ENCODE measurements at regions not wholly inside any gene's neighbourhood (a gene's known extent, or its start where the extent isn't known, plus 50 kb on each side); places are given as distances from the start of the nearest gene placed in this dataset.

DNA sequence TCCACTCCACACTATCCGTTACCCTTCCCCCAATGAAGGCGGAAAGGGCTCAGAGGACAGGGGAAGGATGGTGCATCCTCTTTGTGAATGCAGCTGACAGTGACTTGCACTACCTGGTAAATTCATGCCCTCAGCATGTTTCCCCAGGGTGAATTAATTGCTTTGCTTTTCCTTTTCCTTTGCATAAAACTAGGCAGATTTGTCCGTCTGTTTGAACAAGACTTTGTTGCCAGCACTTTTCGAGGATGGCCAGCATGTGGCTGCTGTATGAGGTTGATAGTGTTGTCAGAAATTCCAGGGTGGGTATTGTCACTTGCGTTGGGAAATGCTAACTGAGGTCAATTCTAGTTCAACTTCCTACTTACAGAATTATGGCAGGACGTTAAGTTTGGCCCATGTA lies 79.0 kb upstream of the RARB start:
- no peak for TF ChIP-seq EZH2 (IDR thresholded peaks at IDR 0.05; ENCODE audit: low read length)
- TF ChIP-seq, protein P1, sequence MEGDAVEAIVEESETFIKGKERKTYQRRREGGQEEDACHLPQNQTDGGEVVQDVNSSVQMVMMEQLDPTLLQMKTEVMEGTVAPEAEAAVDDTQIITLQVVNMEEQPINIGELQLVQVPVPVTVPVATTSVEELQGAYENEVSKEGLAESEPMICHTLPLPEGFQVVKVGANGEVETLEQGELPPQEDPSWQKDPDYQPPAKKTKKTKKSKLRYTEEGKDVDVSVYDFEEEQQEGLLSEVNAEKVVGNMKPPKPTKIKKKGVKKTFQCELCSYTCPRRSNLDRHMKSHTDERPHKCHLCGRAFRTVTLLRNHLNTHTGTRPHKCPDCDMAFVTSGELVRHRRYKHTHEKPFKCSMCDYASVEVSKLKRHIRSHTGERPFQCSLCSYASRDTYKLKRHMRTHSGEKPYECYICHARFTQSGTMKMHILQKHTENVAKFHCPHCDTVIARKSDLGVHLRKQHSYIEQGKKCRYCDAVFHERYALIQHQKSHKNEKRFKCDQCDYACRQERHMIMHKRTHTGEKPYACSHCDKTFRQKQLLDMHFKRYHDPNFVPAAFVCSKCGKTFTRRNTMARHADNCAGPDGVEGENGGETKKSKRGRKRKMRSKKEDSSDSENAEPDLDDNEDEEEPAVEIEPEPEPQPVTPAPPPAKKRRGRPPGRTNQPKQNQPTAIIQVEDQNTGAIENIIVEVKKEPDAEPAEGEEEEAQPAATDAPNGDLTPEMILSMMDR (optimal IDR thresholded peaks at IDR 0.05 in 1 of 3, IDR thresholded peaks at IDR 0.05 in 1 of 3, conservative IDR thresholded peaks at IDR 0.05 in 1 of 3; ENCODE audit: extremely low read depth in 1 of 3, insufficient read depth in 2 of 3, low read length in 3 of 3), result no peak
- H3K27ac ChIP-seq (ENCODE audit: control insufficient read depth, insufficient read depth, low read length), result no peak overlapping the region
- no peaks in the 10 kb centered on the region for H3K9me3 ChIP-seq (ENCODE audit: control insufficient read depth, low read depth, low read length)
- no peak overlapping the region for H3K4me2 ChIP-seq (ENCODE audit: control insufficient read depth, extremely low read depth, insufficient read depth, low read depth, low read length)
- H3K79me2 ChIP-seq (ENCODE audit: control insufficient read depth, insufficient read depth, low read length), result no peaks in the 10 kb centered on the region
- FAIRE-seq (no peak), DNase-seq (ENCODE audit: low read depth, low spot score) (no peak)
- no peak overlapping the region for H3K4me3 ChIP-seq (ENCODE audit: control insufficient read depth in 2 of 3, extremely low read depth in 1 of 3, insufficient read depth in 2 of 3, low read depth in 1 of 3, low read length in 3 of 3)
- H2AFZ ChIP-seq (ENCODE audit: control insufficient read depth, low read length), result no peak overlapping the region
- no peaks in the 10 kb centered on the region for H4K20me1 ChIP-seq (ENCODE audit: control insufficient read depth, extremely low read depth, insufficient read depth, low read length)
- no peaks in the 10 kb centered on the region for H3K9me1 ChIP-seq (ENCODE audit: control insufficient read depth, extremely low read depth, insufficient read depth, low read length)
- H3K4me1 ChIP-seq (ENCODE audit: control insufficient read depth, extremely low read depth, insufficient read depth, low read length), result no peaks in the 10 kb centered on the region
- no peaks in the 10 kb centered on the region for H3K36me3 ChIP-seq (ENCODE audit: control insufficient read depth in 2 of 2, extremely low read depth in 1 of 2, insufficient read depth in 2 of 2, low read length in 2 of 2)
- no peak overlapping the region for H3K9ac ChIP-seq (ENCODE audit: control insufficient read depth, extremely low read depth, insufficient read depth, low read length)
- H3K27me3 ChIP-seq (ENCODE audit: control insufficient read depth, extremely low read depth, insufficient read depth, low read length), result no peaks in the 10 kb centered on the region
- dilution Hi-C loops (cut with MboI; ENCODE audit: extremely low pct_ligation_motif_present, low sequenced_read_pairs), result no loop called here

DNA sequence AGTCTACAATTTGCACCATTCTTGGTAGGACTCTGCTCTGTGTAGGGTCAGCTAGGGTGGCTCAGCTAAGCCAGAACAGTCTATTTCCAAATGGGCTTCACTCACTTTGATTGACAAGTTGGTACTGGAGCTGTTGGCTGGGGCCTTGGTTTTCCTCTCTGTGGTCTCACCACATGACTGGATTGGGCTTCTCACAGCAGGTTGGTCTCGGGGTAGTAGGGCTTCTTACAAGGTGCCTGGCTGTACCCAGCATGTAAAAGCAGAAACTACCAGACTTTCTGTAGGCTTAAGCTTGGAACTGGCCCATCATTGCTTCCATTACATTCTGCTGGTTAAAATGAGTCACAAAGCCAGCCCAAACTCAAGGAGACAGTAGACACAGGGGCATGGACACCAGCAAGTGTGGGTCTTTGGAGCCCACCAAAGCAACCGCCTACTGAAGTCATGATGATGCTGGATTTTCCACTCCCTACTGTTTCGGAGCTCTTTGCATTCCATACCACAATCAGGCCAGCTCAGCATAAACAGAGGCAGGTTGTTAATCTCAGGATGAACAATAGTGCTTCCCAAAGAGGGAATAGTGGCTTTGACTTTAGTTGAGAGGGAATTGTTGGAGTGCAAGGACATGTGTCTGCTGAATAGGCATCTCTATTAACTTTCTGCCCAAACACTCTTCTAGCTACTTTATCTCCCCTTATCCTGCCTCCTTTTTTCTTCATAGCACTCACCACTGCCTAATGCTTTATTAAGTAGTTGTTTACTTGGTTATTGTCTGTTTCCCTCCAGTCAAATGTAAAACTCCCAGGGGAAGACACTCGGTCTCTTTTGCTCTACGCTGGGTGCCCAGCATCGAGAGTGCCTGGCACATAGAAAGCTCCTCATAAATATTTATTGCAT lies 78.0 kb upstream of the RARB start:
- H3K4me2 ChIP-seq (ENCODE audit: control insufficient read depth, extremely low read depth, insufficient read depth, low read depth, low read length), result no peak overlapping the region
- H3K27ac ChIP-seq (ENCODE audit: control insufficient read depth, insufficient read depth, low read length), result no peak overlapping the region
- H2AFZ ChIP-seq (ENCODE audit: control insufficient read depth, low read length), result no peak overlapping the region
- no peaks in the 10 kb centered on the region for H3K9me1 ChIP-seq (ENCODE audit: control insufficient read depth, extremely low read depth, insufficient read depth, low read length)
- dilution Hi-C loops (cut with MboI; ENCODE audit: extremely low pct_ligation_motif_present, low sequenced_read_pairs), result no loop called here
- no peaks in the 10 kb centered on the region for H3K27me3 ChIP-seq (ENCODE audit: control insufficient read depth, extremely low read depth, insufficient read depth, low read length)
- no peak overlapping the region for H3K4me3 ChIP-seq (ENCODE audit: control insufficient read depth in 2 of 3, extremely low read depth in 1 of 3, insufficient read depth in 2 of 3, low read depth in 1 of 3, low read length in 3 of 3)
- H3K36me3 ChIP-seq (ENCODE audit: control insufficient read depth in 2 of 2, extremely low read depth in 1 of 2, insufficient read depth in 2 of 2, low read length in 2 of 2), result no peaks in the 10 kb centered on the region
- H3K4me1 ChIP-seq (ENCODE audit: control insufficient read depth, extremely low read depth, insufficient read depth, low read length), result no peaks in the 10 kb centered on the region
- no peaks in the 10 kb centered on the region for H3K79me2 ChIP-seq (ENCODE audit: control insufficient read depth, insufficient read depth, low read length)
- no peaks in the 10 kb centered on the region for H4K20me1 ChIP-seq (ENCODE audit: control insufficient read depth, extremely low read depth, insufficient read depth, low read length)
- no peak for DNase-seq (ENCODE audit: low read depth, low spot score)
- FAIRE-seq, result no peak
- no peaks in the 10 kb centered on the region for H3K9me3 ChIP-seq (ENCODE audit: control insufficient read depth, low read depth, low read length)
- H3K9ac ChIP-seq (ENCODE audit: control insufficient read depth, extremely low read depth, insufficient read depth, low read length), result no peak overlapping the region
- no peak for TF ChIP-seq EZH2 (IDR thresholded peaks at IDR 0.05; ENCODE audit: low read length)
- TF ChIP-seq, protein P1 (optimal IDR thresholded peaks at IDR 0.05 in 1 of 3, IDR thresholded peaks at IDR 0.05 in 1 of 3, conservative IDR thresholded peaks at IDR 0.05 in 1 of 3; ENCODE audit: extremely low read depth in 1 of 3, insufficient read depth in 2 of 3, low read length in 3 of 3), result no peak
